GM23248 (cell line): ENCODE measurements at regions not wholly inside any gene's neighbourhood (a gene's known extent, or its start where the extent isn't known, plus 50 kb on each side); places are given as distances from the start of the nearest gene placed in this dataset.

Experiments
- EZH2 ChIP-seq: fragments of 200-600 bp; sonication (generic); IDR thresholded peaks from 2 replicates; pipeline ENCODE4 v1.6.1; 2018; ENCODE audit warnings: antibody characterized with exemption, mild to moderate bottlenecking; ENCODE audit not compliant: insufficient read depth, poor library complexity, severe bottlenecking
- EZH2phosphoT487 ChIP-seq: fragments of 200-600 bp; sonication (generic); IDR thresholded peaks from 2 replicates; pipeline ENCODE4 v1.6.1; 2018; ENCODE audit warnings: antibody characterized with exemption, moderate library complexity, mild to moderate bottlenecking, low read depth; ENCODE audit not compliant: insufficient read depth

- TF ChIP-seq EZH2phosphoT487 = no peak
- TF ChIP-seq EZH2 = no peak
These were observed 165.0 kb downstream of the ADAMTS15 start for GRCh38 chr11:130613396-130613795.
